ENCODE measurements at regions not wholly inside any gene's neighbourhood (a gene's known extent, or its start where the extent isn't known, plus 50 kb on each side); places are given as distances from the start of the nearest gene placed in this dataset.
"Not testable (repeated sequence)": the region's sequence is repeated elsewhere in the genome, so short reads cannot be mapped to it uniquely, and the experiment has no call there.

DNA sequence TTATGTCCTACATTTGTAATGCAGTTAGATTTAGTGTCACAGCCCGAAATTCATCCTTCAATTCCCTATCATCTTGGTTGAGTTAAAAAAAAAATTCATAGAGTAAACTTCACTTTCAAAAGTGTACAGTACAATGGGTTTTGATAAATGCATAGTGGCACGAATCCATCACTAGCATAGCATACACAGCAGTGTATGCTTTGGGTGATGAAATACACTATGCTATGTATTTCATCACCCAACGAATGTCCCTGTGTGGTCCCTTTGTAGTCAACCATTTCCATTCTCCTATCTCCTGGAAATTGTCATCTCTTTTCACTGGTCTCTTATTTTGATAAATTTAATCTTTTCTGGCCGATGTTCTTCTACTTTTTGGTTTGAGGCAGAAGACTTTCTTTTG, 129.4 kb upstream of the BASP1 start:
- peak; percentile 78 for DNase-seq

DNA sequence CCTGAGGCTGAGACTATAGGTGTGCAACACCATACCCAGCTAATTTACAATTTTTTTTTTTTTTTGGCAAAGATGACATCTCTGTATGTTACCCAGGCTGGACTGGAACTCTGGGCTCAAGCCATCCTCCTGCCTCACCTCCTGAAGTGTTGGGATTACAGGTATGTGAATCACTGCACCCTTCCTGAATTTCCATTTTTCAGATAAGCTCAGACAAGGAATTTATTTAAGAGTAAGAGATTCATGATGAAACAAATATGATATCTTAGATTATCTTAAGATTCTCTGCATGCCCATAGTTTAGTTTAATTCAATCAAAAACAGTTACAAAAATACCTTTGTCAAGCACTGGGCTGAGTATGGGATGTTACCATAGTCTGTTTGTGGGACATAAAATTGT, 128.4 kb upstream of the BASP1 start:
- no peak for DNase-seq

DNA sequence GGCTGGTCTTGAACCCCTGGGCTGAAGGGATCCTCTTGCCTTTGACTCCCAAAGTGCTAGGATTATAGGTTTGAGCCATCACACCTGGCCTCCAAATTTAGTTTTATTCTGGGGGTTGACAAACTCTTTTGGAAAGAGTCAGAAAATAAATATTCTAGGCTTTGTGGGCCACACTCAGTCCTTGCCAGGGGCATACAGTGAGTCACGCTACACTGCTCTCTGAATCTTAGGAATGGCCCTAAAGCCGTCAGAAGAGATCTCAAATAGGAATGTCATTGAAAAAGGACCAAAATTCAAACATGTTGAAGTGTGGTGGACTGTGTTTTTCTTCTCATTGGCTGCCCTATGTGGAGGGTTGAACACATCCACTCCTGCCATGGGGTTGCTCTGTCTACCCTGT, 127.7 kb upstream of the BASP1 start:
- peak; percentile 39 for DNase-seq

DNA sequence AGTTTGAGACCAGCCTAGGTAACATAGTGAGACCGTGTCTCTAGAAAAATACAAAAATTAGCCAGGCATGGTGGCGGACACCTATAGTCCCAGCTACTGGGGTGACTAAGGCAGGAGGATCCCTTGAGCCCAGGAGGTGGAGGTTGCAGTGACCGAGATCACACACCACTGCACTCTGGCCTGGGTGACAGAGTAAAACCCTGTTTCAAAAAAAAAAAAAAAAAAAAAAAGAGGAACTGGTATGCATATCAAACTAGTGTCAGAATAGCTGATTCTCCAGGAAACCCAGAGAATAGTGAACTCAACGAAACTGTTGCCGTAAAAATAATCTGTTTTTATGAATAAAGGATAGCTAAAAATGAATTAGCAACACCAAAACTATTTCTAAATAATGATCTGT, 126.6 kb upstream of the BASP1 start:
- DNase-seq = no peak

DNA sequence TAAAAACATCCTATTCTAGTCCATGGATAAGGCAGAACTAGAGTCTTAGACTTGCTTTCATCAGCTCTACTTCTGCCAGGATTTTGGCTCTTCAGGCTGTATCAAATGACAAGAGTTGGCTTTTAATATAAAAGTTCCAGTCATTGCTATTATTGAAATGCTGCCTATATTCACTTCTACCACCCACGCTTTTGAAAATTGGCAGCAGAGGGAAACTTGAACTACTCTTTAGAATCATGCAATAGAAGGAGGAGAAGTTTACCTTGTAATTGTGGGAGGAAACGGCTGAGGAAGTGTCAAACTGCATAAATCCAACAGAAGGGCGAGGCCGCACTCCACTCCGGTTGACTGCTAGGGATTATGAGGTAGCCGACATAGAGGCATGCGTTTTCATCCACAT, 122.6 kb upstream of the BASP1 start:
- no peak for DNase-seq

DNA sequence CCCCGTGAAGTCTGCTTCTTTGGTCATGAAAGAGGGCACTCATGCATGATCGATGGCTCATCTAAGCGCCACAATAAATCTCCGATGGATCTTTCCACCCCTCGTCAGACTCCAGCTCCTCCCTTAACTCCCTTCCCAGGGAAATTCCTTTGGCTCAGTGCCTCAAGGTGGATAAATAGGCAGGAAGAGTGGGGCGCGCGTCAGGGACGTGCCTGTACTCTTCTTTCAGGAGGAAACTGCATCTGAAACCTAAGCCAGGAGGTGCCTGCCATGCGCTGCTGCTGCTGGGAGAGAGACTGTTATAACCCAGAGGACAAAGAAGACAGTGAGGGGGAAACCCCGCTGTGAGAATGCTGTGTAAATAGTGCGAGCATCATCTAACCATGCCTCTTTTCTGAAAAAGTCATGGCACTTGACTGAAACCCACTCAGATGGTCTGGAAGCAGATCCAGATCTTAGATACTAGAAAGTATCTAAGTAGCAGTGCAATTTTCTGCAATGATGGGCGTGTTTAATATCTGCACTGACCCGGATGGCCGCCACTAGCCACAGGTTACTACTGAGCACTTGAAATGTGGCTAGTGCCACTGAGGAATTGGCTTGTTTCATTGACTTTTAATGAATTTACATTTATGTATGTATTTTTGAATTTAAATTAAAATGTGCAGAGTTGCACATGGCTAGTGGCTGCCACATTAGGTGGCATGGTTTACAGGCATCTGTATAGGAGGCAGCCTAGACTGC, 120.3 kb upstream of the BASP1 start:
- DNase-seq = no peak

DNA sequence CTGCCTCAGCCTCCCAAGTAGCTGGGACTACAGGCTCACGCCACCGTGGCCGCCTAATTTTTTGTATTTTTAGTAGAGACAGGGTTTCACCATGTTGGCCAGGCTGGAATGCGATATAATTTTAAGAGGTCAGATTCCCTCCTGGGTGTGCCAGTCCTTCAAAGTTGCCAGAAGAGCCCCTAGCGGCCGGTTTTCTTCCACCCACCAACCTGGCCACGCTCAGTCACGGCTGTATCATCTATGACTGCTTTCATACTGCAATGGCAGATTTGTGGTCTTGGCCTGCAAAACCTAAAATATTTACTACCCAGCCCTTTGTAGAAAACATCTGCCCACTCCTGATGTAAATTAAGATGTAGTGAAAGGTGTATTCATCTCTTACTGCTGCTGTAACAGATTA, 117.5 kb upstream of the BASP1 start:
- DNase-seq = no peak

DNA sequence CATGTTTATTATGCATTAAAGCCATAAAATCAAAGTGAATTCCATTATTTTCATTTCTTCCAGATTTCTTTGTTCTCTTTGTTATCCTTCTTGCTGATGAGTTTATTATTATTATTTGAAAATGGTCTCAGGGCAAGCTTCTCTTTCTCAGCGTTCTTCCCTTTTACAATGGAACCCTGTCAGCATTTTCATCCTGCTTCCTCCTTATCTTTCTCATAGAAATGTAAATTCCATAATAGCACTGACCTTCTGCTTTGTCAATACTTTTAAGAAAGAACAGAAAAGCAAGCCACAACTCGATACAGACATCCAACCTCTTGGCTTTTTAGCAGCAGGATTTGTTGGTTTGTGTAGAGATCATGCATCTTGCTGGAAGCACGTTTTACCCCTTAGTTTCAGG, 114.0 kb upstream of the BASP1 start:
- DNase-seq = no peak

DNA sequence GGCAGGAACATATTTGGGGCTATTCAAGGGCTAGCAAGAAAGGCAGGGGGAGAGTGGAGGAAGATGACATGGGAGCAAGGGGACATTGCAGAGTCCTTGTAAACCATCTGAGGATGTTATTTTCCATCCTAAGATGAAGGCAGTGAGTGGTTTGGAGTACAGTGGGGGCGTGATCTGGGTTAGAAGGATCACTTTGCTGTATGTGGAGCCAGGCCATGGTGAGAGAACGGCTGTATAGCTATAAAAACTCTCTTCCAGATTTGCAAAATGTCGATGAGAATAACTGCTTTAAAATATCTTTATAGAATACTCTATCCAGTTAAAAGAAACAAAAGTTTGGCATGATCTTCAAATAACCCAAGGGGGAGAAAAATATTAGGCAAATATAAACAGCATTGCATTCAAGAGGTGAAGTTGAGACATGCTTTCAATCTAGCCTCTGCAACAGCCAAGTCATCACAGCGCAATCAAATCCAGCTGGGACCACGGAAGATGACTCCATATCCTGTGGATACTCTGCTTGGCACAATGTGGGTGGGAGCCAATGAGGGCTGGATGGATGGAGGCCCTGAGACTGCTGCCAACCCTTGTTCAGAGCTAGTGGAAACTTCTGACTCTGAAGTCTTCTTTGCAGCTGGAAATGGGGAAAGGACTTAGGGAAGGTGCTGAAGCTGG, 111.5 kb upstream of the BASP1 start:
- DNase-seq = peak; percentile 84

DNA sequence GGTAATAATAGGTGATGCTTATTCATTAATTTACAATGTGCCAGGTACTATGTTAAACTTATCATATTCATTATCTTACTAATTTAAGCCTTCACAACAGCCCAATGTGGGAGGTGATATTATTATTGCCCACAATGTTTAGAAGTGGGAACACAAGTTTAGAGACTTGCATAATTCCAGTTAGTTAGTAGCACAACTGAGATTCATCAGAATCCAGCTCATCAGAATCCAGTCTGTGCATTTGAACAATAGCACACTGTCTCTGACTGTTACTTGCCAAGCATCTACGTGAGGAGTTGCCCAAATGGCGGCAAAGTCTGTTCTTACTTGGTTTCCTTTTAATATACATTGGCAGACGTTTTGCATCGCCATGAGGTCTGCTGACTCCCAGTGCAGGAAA, 110.9 kb upstream of the BASP1 start:
- no peak for DNase-seq

DNA sequence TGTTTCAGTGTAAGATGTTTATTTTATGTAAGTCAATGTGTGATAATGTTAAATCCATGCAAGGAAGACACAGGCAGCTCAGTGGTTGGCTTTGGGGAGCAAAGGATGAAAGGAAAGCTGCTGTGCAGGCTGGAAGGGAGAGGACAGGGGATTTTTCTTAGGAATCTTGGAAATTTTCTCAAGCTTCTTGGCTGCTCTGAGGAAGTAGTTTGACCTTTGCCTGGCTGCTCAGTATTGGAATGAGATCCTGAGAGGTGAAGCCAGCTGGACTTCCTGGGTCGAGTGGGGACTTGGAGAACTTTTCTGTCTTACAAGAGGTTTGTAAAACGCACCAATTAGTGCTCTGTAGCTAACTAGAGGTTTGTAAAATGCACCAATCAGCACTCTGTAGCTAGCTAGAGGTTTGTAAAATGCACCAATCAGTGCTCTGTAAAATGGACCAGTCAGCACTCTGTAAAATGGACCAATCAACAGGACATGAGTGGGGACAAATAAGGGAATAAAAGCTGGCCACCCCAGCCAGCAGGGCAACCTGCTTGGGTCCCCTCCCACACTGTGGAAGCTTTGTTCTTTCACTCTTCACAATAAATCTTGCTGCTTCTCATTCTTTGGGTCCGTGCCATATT, 105.2 kb upstream of the BASP1 start:
- not testable (repeated sequence) for DNase-seq

DNA sequence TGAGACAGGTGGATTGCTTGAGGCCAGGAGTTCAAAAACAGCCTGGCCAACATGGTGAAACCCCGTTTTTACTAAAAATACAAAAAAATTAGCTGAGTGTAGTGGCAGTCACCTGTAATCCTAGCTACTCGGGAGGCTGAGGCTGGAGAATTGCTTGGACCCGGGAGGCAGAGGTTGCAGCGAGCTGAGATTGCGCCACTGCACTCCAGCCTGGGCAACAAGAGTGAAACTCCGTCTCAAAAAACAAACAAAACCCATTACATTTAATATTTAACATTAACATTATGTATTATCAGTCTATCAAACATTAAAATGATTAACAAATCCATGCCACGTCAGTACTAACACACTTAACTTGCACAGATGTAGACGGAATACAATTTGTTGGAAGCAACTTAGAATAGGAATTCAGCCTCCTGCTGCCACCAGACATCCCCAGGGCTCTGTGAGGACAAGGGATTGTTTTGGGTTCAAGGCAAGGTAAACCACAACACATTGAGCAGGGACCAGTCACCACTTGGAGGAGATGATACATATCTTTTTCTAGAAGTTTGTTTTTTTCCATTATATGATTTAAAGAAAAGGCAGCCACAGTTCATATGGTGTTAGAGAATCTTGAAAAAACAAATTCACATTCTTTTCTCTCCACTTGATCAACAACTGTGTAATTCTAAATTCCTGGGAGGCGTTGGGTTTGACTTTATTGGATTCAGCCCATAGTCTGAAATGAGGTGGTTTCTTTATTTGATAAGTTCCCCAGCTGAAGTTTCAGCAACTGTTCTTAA, 104.1 kb upstream of the BASP1 start:
- DNase-seq = peak; percentile 89

DNA sequence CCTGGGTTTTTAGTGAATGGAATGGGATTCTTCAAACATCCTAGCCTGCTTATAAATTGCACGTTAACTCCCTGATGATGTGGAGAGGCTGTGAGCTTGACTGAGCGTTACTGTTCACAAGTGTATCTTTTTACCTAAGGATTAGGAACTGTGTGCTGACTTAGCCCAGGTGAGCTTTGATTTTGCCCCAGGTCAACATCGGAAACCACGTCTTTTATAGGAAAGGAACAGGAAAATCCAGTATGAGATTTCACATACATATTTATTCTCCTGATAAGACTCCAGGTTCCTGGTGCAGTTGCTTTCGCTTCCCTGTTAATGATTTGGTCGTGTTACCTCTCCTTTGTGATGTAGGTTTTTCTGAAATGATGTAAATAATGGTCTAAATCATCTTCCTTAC, 103.2 kb upstream of the BASP1 start:
- DNase-seq = no peak

DNA sequence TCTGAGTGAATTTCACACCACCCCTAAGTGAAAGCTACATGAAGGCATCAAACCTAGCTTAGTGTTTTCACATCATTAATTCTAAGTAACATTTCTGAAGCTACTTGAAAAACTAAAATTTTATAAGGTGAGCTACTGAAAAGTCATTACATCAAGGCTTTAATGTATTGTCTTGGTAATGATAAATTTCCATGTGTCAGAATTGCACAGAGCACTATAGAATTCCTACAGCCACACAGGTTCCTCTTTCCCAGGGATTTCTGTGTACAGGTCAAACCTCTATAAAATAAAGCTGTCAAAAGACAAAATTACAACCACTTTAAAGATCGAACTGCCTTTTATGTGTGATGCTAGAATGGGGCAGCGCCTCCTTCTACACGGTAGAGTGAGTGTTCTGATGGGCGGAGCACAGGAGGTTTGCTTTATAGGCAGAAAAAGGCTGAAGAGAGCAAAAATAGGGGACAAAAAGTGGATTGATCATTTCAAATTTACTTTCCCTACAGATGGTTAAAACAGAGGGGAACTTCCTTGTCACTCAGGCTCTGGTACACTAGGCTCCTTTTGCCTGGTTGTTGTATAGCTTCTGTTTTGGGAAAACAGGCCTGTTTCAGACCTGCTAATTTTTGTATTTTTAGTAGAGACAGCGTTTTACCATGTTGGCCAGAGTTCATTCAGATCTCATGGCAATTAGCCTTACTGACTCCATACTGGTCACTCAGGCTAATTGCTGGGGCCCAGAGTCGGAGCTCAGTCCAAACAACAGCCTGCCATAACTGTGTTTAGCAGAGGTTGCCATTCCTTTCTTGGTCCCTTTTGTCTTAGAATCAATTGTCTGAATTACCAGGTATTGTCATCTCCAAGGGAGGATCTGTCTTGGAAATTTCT, 102.5 kb upstream of the BASP1 start:
- no peak for DNase-seq

DNA sequence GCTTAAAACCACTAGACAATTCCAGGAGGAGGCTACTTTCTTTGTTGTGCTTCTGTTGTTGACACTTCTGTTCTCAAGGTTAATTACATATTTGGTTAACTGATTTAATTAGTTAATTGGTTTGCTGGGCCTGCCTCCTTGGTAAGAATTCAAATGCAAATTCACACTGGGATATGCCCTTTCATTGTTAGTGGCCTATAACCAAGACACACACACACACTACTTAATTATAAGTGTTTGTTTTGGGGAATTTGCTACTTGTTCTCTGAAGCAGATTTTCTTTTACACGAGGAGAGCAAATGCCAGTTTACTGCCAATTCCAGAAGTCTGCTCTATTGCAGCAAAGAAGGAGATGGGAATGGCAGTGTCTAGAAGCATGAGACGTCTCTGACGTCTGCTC, 101.6 kb upstream of the BASP1 start:
- DNase-seq = no peak

DNA sequence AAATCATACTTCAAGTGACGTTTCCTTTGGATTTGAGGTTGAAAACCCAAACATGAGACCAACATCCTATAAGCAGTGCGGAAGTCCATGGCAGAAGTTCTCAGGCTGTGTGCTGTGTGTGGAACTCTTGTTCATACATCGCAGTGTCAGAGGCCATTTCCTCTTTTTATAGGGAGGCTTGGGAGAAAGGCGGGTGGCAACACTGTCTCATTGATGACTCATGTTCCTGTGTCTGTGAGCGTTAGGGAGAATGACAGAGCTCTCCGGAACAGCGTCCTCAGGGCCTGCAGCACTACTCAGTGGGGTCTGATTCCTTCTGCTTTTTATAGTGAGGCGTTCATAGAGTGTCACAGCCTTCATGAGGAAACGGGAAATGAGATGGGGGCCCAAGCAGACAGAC, 98.8 kb upstream of the BASP1 start:
- peak; percentile 86 for DNase-seq

DNA sequence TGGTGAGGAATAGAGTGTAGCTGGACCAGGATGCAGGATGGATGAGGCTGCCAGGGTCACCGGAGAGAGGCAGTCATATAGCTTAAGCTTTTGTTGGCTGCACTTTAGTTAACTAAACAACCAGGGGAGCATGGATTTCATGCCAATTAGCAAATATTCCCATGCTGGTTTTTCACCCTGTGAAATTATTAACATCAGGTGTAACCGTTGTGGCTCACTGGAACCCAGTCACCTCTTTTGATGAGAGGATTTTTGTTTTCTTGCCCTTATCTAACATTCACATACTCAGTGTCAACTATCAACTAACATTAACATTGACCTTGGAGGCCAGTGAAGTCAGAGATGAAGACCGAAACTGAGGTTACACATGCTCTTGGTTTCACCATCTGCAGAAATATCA, 97.2 kb upstream of the BASP1 start:
- no peak for DNase-seq

DNA sequence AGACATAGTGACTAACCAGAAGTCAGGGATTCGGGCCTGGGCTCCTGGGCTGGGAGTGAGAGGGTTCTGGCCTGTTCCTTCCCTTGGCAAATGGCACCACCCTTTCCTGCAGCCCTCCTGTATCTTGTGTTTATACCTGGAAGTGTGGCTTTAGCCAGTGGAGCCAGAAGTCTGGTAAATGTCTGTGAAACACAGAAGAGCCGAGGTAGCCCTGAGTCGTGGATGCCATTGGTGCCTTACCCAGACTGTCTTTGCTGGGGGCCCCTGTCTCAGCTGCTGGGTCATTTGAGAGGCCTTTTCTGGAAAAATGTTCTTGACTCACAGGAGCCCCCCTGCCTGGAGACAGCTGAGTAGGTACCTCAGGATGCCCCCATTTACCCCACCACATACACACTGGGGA, 95.7 kb upstream of the BASP1 start:
- DNase-seq = no peak

DNA sequence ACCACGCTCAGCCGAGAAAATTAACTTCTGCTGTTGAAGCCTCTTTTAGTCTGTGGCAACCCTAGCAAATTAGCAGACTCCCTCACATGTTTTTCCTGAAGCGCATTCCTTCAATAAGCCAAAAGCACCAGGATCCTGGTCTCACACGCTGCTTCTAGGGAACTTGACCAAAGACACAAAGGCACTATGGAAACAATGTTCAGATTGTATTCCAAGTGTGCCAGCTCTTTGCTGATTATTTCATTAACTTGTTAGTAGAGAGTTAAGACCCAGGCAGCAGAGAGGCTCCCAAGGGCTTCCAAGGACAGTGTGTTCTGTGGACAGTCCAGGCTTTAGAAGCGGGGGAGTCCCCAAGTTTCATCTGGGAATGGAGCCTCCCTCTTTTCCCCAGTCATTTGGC, 94.4 kb upstream of the BASP1 start:
- DNase-seq = no peak

DNA sequence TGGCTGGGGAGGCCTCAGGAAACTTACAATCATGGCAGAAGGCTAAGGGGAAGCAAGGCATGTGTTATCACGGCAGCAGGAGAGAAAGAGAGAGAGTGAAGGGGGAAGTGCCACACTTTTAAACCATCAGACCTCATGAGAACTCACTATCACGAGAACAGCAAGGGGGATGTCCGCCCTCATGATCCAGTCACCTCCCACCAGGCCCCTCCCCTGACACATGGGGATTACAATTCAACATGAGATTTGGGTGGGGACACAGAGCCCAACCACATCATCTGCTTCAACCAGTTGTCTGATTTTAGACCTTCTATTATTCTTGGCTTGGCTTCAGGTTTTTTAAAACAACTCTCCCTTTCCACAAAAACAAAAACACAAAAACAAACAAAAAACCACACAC, 93.7 kb upstream of the BASP1 start:
- DNase-seq = not testable (repeated sequence)

DNA sequence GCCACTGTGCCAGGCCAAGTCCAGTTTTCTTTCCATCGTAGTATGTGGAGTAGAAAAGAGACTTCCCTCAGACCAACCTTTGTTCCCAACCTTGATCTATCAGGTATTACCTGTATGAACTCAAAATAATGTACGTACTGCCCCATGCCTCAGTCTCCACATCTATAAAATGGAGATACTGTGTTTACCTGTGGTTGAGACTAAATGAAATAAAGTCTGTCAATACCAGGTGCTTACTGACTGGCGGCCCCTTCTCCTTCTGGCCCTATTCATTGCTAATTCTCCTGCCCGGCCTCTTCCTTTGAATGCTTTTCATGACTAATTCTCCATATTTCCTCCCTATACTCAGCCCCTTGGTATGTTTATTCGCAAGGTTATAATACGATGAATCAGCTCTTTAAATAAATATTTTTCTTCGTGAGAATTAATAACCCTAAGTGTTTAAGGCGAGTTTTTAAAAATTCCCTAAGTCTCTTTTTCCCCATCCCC, 89.6 kb upstream of the BASP1 start:
- peak; percentile 88 for DNase-seq

DNA sequence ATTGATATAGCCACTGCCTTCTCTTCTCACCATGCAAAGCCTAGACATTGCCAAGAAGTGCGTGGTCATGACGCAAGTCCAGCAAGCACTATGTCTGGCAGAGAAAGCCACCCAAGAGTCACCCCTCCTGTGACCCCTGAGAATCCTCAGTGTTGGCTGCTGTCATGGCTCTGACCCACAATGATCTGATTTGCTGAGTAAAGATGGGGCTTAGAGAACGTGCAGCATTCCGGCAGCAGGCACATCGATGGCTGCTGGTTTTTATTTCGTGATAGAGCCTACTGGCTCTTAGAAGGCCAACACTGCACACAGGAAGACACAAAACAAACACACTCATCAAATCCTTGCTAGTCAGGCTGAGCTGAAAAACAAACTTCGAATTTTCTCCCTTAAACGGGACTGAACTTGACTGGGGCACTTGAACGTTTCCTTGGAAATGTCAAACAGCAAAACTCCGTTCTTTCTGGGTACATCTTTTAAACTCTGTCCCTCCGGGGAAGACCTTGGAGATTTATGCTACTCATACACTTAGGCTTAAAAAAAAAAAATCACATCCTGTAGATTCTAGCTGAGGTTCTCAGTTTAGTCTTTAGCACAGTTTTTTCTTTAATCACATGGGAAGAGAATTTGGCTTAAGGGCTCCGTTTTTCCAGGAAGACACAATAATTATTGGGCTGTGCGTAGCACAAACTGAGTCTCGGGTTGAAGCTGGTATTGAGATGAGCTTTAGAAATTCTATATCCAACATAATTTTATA, 88.2 kb upstream of the BASP1 start:
- DNase-seq = no peak
